SK-N-SH treated with all-trans-retinoic acid at 6 μM for 48 hours (cell line): ENCODE measurements at regions not wholly inside any gene's neighbourhood (a gene's known extent, or its start where the extent isn't known, plus 50 kb on each side); places are given as distances from the start of the nearest gene placed in this dataset.

ENCODE experiments used
- OSR1 ChIP-seq: fragments of 250-450 bp; sonication (Bioruptor Pico); IDR thresholded peaks from 2 replicates; pipeline ENCODE4 v1.8.0; 2022; ENCODE audit warnings: moderate library complexity, mild to moderate bottlenecking, inconsistent platforms
- PATZ1 ChIP-seq: fragments of 250-450 bp; sonication (Bioruptor Pico); IDR thresholded peaks from 2 replicates; pipeline ENCODE4 v1.8.0; 2020; ENCODE audit warnings: mild to moderate bottlenecking, moderate library complexity, borderline replicate concordance
- POU6F1 ChIP-seq: fragments of 250-450 bp; sonication (Bioruptor Pico); IDR thresholded peaks from 2 replicates; pipeline ENCODE4 v1.8.0; 2021; ENCODE audit warnings: low read depth, mild to moderate bottlenecking, moderate library complexity, borderline replicate concordance
- PPARA ChIP-seq: fragments of 250-450 bp; sonication (Bioruptor Pico); IDR thresholded peaks from 2 replicates; pipeline ENCODE4 v1.5.0; 2020; ENCODE audit warnings: mild to moderate bottlenecking, borderline replicate concordance
- ZFP3 ChIP-seq: fragments of 250-450 bp; sonication (Bioruptor Pico); IDR thresholded peaks from 2 replicates; pipeline ENCODE4 v1.5.0; 2020; ENCODE audit warnings: mild to moderate bottlenecking, moderate library complexity
- ZNF70 ChIP-seq: fragments of 450-650 bp; formaldehyde crosslinking; IDR thresholded peaks from 2 replicates; pipeline ENCODE4 v1.5.0; 2020; ENCODE audit warnings: mild to moderate bottlenecking, moderate library complexity
- TF ChIP-seq, protein P1 (sequence below): fragments of 250-450 bp; sonication (Bioruptor Pico); IDR thresholded peaks from 2 replicates; pipeline ENCODE4 v1.5.0; 2020; ENCODE audit warnings: mild to moderate bottlenecking, moderate library complexity

DNA sequence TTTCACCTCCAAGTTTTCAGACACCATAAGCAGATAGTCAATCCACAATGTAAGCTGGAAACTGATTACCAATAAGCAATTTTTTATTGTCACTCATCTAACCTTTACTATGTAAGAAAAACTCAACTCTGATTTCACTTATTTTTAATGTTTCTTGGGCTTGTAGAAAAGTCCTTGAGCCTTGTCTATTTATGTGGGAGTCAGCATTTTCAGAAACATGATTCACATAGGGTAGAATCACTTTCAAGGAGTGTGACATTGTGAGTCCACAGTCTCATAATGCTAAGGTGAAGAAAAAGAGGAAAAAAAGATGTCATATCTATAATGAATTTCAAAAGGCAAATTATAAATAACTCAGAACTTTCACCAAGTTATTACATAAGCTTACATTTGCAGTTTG, 2167.9 kb upstream of the C9orf72 start:
- no peak for TF ChIP-seq PATZ1 (CRISPR knock-in tag)
- TF ChIP-seq, protein P1, sequence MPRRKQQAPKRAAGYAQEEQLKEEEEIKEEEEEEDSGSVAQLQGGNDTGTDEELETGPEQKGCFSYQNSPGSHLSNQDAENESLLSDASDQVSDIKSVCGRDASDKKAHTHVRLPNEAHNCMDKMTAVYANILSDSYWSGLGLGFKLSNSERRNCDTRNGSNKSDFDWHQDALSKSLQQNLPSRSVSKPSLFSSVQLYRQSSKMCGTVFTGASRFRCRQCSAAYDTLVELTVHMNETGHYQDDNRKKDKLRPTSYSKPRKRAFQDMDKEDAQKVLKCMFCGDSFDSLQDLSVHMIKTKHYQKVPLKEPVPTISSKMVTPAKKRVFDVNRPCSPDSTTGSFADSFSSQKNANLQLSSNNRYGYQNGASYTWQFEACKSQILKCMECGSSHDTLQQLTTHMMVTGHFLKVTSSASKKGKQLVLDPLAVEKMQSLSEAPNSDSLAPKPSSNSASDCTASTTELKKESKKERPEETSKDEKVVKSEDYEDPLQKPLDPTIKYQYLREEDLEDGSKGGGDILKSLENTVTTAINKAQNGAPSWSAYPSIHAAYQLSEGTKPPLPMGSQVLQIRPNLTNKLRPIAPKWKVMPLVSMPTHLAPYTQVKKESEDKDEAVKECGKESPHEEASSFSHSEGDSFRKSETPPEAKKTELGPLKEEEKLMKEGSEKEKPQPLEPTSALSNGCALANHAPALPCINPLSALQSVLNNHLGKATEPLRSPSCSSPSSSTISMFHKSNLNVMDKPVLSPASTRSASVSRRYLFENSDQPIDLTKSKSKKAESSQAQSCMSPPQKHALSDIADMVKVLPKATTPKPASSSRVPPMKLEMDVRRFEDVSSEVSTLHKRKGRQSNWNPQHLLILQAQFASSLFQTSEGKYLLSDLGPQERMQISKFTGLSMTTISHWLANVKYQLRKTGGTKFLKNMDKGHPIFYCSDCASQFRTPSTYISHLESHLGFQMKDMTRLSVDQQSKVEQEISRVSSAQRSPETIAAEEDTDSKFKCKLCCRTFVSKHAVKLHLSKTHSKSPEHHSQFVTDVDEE (CRISPR knock-in tag), result no peak
- TF ChIP-seq PPARA (CRISPR knock-in tag), result no peak
- no peak for TF ChIP-seq OSR1
- TF ChIP-seq ZNF70 (CRISPR knock-in tag), result no peak
- TF ChIP-seq ZFP3 (CRISPR knock-in tag), result no peak
- TF ChIP-seq POU6F1 (CRISPR knock-in tag), result no peak
